Naive thymus-derived CD4-positive, alpha-beta T cell (primary cell): ENCODE measurements at regions not wholly inside any gene's neighbourhood (a gene's known extent, or its start where the extent isn't known, plus 50 kb on each side); places are given as distances from the start of the nearest gene placed in this dataset.

Experiments used
- ATAC-seq: fragments of 150-1000 bp; cut with Tn5 transposase; 2 replicates; pipeline ENCODE4 v1.10.0; 2021; ENCODE audit warnings: mild to moderate bottlenecking, moderate library complexity
- CTCF ChIA-PET: fragments of 350-600 bp; sonication (Branson Sonifier 250); formaldehyde crosslinking; loops from one replicate; lab custom pipeline; 2021; ENCODE audit warnings: antibody characterized with exemption; lab: Charles Lee
- POLR2A ChIA-PET: fragments of 350-600 bp; sonication (Branson Sonifier 250); formaldehyde crosslinking; loops from one replicate; lab custom pipeline; 2021; ENCODE audit warnings: antibody characterized with exemption, inconsistent platforms; lab: Charles Lee
- DNase-seq, 9 donors: peaks; one replicate each; pipeline versions ENCODE4 v3.0.0 to v3.0.0-alpha.2; 2020 to 2022; ENCODE audit warnings: mixed read lengths in 1 of 9
- H3K27ac ChIP-seq: one replicate; pipeline ENCODE4 v1.7.0; 2013; ENCODE audit warnings: mild to moderate bottlenecking, low read depth, low read length, moderate library complexity
- H3K27me3 ChIP-seq, 2 donors: one replicate each; pipeline ENCODE4 v1.7.0; 2013; ENCODE audit warnings: low read length in 2 of 2, mild to moderate bottlenecking in 2 of 2, moderate library complexity in 2 of 2; ENCODE audit not compliant: control insufficient read depth in 2 of 2, insufficient read depth in 2 of 2
- H3K36me3 ChIP-seq, 3 experiments: 1 replicate in 2 of 3; 2 replicates in 1 of 3; pipeline ENCODE4 v1.7.0; 2013; ENCODE audit warnings: low read length in 3 of 3, mild to moderate bottlenecking in 3 of 3, moderate library complexity in 1 of 3; ENCODE audit not compliant: insufficient read depth in 3 of 3, control insufficient read depth in 2 of 3
- H3K4me1 ChIP-seq, 2 donors: one replicate each; pipeline ENCODE4 v1.7.0; 2013; ENCODE audit warnings: low read length in 2 of 2, mild to moderate bottlenecking in 2 of 2, moderate library complexity in 1 of 2; ENCODE audit not compliant: control insufficient read depth in 2 of 2, insufficient read depth in 2 of 2
- H3K4me3 ChIP-seq: 2 replicates; pipeline ENCODE4 v1.7.0; 2013; ENCODE audit warnings: mild to moderate bottlenecking, low read length
- H3K9me3 ChIP-seq, 3 experiments: 1 replicate in 2 of 3; 2 replicates in 1 of 3; pipeline ENCODE4 v1.7.0; 2013; ENCODE audit warnings: low read length in 3 of 3; ENCODE audit not compliant: control insufficient read depth in 2 of 3
- H3K27ac Mint-ChIP-seq, 9 donors: one replicate each; pipeline ENCODE4 v1.8.0; 2020 to 2022; ENCODE audit warnings: mixed read lengths in 9 of 9, mild to moderate bottlenecking in 8 of 9, moderate library complexity in 5 of 9, inconsistent platforms in 2 of 9
- H3K27me3 Mint-ChIP-seq, 5 donors: one replicate each; pipeline ENCODE4 v1.8.0; 2021 to 2022; ENCODE audit warnings: mixed read lengths in 5 of 5, mild to moderate bottlenecking in 1 of 5
- H3K36me3 Mint-ChIP-seq, 5 donors: one replicate each; pipeline ENCODE4 v1.8.0; 2020 to 2022; ENCODE audit warnings: mixed read lengths in 5 of 5, mild to moderate bottlenecking in 3 of 5, inconsistent platforms in 1 of 5
- H3K4me1 Mint-ChIP-seq, 7 donors: one replicate each; pipeline ENCODE4 v1.8.0; 2020 to 2022; ENCODE audit warnings: mixed read lengths in 7 of 7, mild to moderate bottlenecking in 3 of 7, inconsistent platforms in 1 of 7
- H3K4me3 Mint-ChIP-seq, 10 donors: one replicate each; pipeline ENCODE4 v1.8.0; 2020 to 2022; ENCODE audit warnings: mild to moderate bottlenecking in 10 of 10, mixed read lengths in 10 of 10, moderate library complexity in 6 of 10, inconsistent platforms in 2 of 10
- H3K9me3 Mint-ChIP-seq, 11 donors: one replicate each; pipeline ENCODE4 v1.8.0; 2020 to 2022; ENCODE audit warnings: mixed read lengths in 11 of 11, mild to moderate bottlenecking in 4 of 11, inconsistent platforms in 1 of 11, moderate library complexity in 1 of 11
- intact Hi-C, 2 donors: fragments of 100-400 bp; cut with micrococcal nuclease; formaldehyde crosslinking; loops; one replicate each; pipeline ENCODE4 v1.15.1; 2023

GRCh38 chr4:35591035-35591434, 653.3 kb downstream of the ARAP2 start:
- Mint-ChIP-seq H3K27ac (no peak overlapping the region), H3K9me3 (peaks cover 0 to 6% (median 0%) of the 10 kb centered on the region in 11 donors), H3K4me3 (no peak overlapping the region), H3K27me3 (no peaks in the 10 kb centered on the region), H3K36me3 (no peaks in the 10 kb centered on the region), H3K4me1 (no peaks in the 10 kb centered on the region)
- ChIA-PET POLR2A (no interaction called here), CTCF (no interaction called here)
- intact Hi-C loops = no loop called here
- Histone ChIP-seq H3K9me3 (no peaks in the 10 kb centered on the region), H3K27ac (no peak overlapping the region), H3K4me3 (no peak overlapping the region), H3K27me3 (no peaks in the 10 kb centered on the region), H3K36me3 (no peaks in the 10 kb centered on the region), H3K4me1 (no peaks in the 10 kb centered on the region)
- DNase-seq = no peak
- ATAC-seq = no peak

- Histone ChIP-seq H3K27ac (no peak overlapping the region), H3K36me3 (no peaks in the 10 kb centered on the region), H3K4me3 (no peak overlapping the region), H3K9me3 (no peaks in the 10 kb centered on the region), H3K27me3 (no peaks in the 10 kb centered on the region), H3K4me1 (no peaks in the 10 kb centered on the region)
- Mint-ChIP-seq H3K4me1 (no peaks in the 10 kb centered on the region), H3K27me3 (no peaks in the 10 kb centered on the region), H3K9me3 (peaks cover 0 to 23% (median 0%) of the 10 kb centered on the region in 11 donors), H3K4me3 (no peak overlapping the region), H3K27ac (no peak overlapping the region), H3K36me3 (no peaks in the 10 kb centered on the region)
- DNase-seq (no peak), ATAC-seq (no peak)
- intact Hi-C loops = no loop called here
- ChIA-PET CTCF (no interaction called here), POLR2A (no interaction called here)
These were observed 640.1 kb downstream of the ARAP2 start for GRCh38 chr4:35604252-35604651.

- intact Hi-C loops = no loop called here
- no peaks in the 10 kb centered on the region for H3K9me3 ChIP-seq
- Mint-ChIP-seq H3K4me3 (no peak overlapping the region), H3K36me3 (no peaks in the 10 kb centered on the region), H3K4me1 (no peaks in the 10 kb centered on the region), H3K27me3 (no peaks in the 10 kb centered on the region), H3K9me3 (peaks cover 0 to 26% (median 0%) of the 10 kb centered on the region in 11 donors), H3K27ac (no peak overlapping the region)
- ChIA-PET POLR2A (no interaction called here), CTCF (no interaction called here)
- no peaks in the 10 kb centered on the region for H3K36me3 ChIP-seq
- no peak for DNase-seq
- no peaks in the 10 kb centered on the region for H3K4me1 ChIP-seq
- no peak overlapping the region for H3K4me3 ChIP-seq
- no peak for ATAC-seq
- H3K27ac ChIP-seq = no peak overlapping the region
- no peaks in the 10 kb centered on the region for H3K27me3 ChIP-seq
These were observed 639.6 kb downstream of the ARAP2 start for GRCh38 chr4:35604724-35605123.

- intact Hi-C loops = no loop called here
These were observed 636.1 kb downstream of the ARAP2 start for GRCh38 chr4:35608205-35608604.

GRCh38 chr4:35614120-35614519, 630.2 kb downstream of the ARAP2 start:
- no peaks in the 10 kb centered on the region for H3K4me1 ChIP-seq
- POLR2A ChIA-PET = no interaction called here
- no peaks in the 10 kb centered on the region for H3K36me3 ChIP-seq
- H3K27ac ChIP-seq = no peak overlapping the region
- CTCF ChIA-PET = no interaction called here
- Mint-ChIP-seq H3K9me3 (peaks cover 0 to 9% (median 0%) of the 10 kb centered on the region in 11 donors), H3K4me1 (no peaks in the 10 kb centered on the region), H3K27me3 (no peaks in the 10 kb centered on the region), H3K36me3 (no peaks in the 10 kb centered on the region), H3K4me3 (no peak overlapping the region), H3K27ac (no peak overlapping the region)
- intact Hi-C loops = no loop called here
- ATAC-seq = no peak
- H3K9me3 ChIP-seq = no peaks in the 10 kb centered on the region
- no peaks in the 10 kb centered on the region for H3K27me3 ChIP-seq
- H3K4me3 ChIP-seq = no peak overlapping the region
- DNase-seq = no peak

More at GRCh38 chr4:35608205-35608604, 636.1 kb downstream of the ARAP2 start:
- DNase-seq = no peak
- H3K9me3 Mint-ChIP-seq = peaks cover 0 to 19% (median 0%) of the 10 kb centered on the region in 11 donors
- no peaks in the 10 kb centered on the region for H3K27me3 Mint-ChIP-seq
- ChIA-PET POLR2A (no interaction called here), CTCF (no interaction called here)
- ATAC-seq = no peak
- Histone ChIP-seq H3K36me3 (no peaks in the 10 kb centered on the region), H3K9me3 (no peaks in the 10 kb centered on the region), H3K27ac (no peak overlapping the region), H3K4me1 (no peaks in the 10 kb centered on the region), H3K4me3 (no peak overlapping the region), H3K27me3 (no peaks in the 10 kb centered on the region)
- no peak overlapping the region for H3K27ac Mint-ChIP-seq
- no peaks in the 10 kb centered on the region for H3K4me1 Mint-ChIP-seq
- H3K4me3 Mint-ChIP-seq = no peak overlapping the region
- H3K36me3 Mint-ChIP-seq = no peaks in the 10 kb centered on the region

GRCh38 chr4:35639929-35640328, 604.4 kb downstream of the ARAP2 start:
- DNase-seq = no peak
- Histone ChIP-seq H3K27me3 (no peaks in the 10 kb centered on the region), H3K4me3 (no peak overlapping the region), H3K9me3 (no peaks in the 10 kb centered on the region), H3K4me1 (no peaks in the 10 kb centered on the region), H3K27ac (no peak overlapping the region), H3K36me3 (no peaks in the 10 kb centered on the region)
- peaks cover 0 to 12% (median 0%) of the 10 kb centered on the region in 11 donors for H3K9me3 Mint-ChIP-seq
- no peak overlapping the region for H3K4me3 Mint-ChIP-seq
- no peaks in the 10 kb centered on the region for H3K36me3 Mint-ChIP-seq
- H3K27me3 Mint-ChIP-seq = no peaks in the 10 kb centered on the region
- ATAC-seq = no peak
- intact Hi-C loops = no loop called here
- ChIA-PET POLR2A (no interaction called here), CTCF (no interaction called here)
- H3K27ac Mint-ChIP-seq = no peak overlapping the region
- peaks cover 0 to 1% (median 0%) of the 10 kb centered on the region in 7 donors for H3K4me1 Mint-ChIP-seq

GRCh38 chr4:35643661-35644060, 600.7 kb downstream of the ARAP2 start:
- H3K36me3 Mint-ChIP-seq = no peaks in the 10 kb centered on the region
- H3K27ac ChIP-seq = no peak overlapping the region

More at GRCh38 chr4:35643661-35644060, 600.7 kb downstream of the ARAP2 start:
- Mint-ChIP-seq H3K4me1 (peaks cover 0 to 1% (median 0%) of the 10 kb centered on the region in 7 donors), H3K9me3 (peaks cover 0 to 5% (median 0%) of the 10 kb centered on the region in 11 donors), H3K27ac (no peak overlapping the region), H3K27me3 (no peaks in the 10 kb centered on the region), H3K4me3 (no peak overlapping the region)
- Histone ChIP-seq H3K9me3 (no peaks in the 10 kb centered on the region), H3K27me3 (no peaks in the 10 kb centered on the region), H3K36me3 (no peaks in the 10 kb centered on the region), H3K4me3 (no peak overlapping the region), H3K4me1 (no peaks in the 10 kb centered on the region)
- CTCF ChIA-PET = no interaction called here
- DNase-seq (no peak), ATAC-seq (no peak)
- POLR2A ChIA-PET = no interaction called here
- intact Hi-C loops = no loop called here
